ENCODE measurements at regions not wholly inside any gene's neighbourhood (a gene's known extent, or its start where the extent isn't known, plus 50 kb on each side); places are given as distances from the start of the nearest gene placed in this dataset.
"Not testable (repeated sequence)": the region's sequence is repeated elsewhere in the genome, so short reads cannot be mapped to it uniquely, and the experiment has no call there.

GRCh38 chr9:33739398-33739797, 56.0 kb upstream of the PRSS3 start:
- no peak for DNase-seq

- no peak for DNase-seq
Observed at GRCh38 chr9:33740075-33740474, 55.3 kb upstream of the PRSS3 start.

GRCh38 chr9:33740958-33741357, 54.4 kb upstream of the PRSS3 start:
- DNase-seq, result not testable (repeated sequence)

GRCh38 chr9:33742051-33742450, 53.3 kb upstream of the PRSS3 start:
- DNase-seq, result no peak

- no peak for DNase-seq
Observed at GRCh38 chr9:33742519-33742918, 52.8 kb upstream of the PRSS3 start.

All from activated CD4-positive, alpha-beta T cell treated with anti-CD3 and anti-CD28 coated beads for 48 hours (primary cell).